ENCODE measurements at regions not wholly inside any gene's neighbourhood (a gene's known extent, or its start where the extent isn't known, plus 50 kb on each side); places are given as distances from the start of the nearest gene placed in this dataset.

GRCh38 chr2:185980944-185981343 is 242.3 kb downstream of the FSIP2 start (continued):
- TF ChIP-seq ZNF639 (CRISPR knock-in tag; conservative IDR thresholded peaks at IDR 0.05 in 1 of 2, IDR thresholded peaks at IDR 0.05 in 1 of 2), result no peak

- Histone ChIP-seq H3K4me2 (ENCODE audit: insufficient read depth, low read length) (no peak overlapping the region), H4K20me1 (replicated peaks; ENCODE audit: control insufficient read depth, insufficient read depth, low read length) (no peaks in the 10 kb centered on the region), H3K27me3 (ENCODE audit: control insufficient read depth in 2 of 2, insufficient read depth in 2 of 2, low read length in 2 of 2) (no peaks in the 10 kb centered on the region), H2AFZ (ENCODE audit: low read depth, low read length) (no peak overlapping the region), H3K36me3 (ENCODE audit: control insufficient read depth, insufficient read depth, low read length) (no peaks in the 10 kb centered on the region), H3K4me3 (no peak overlapping the region), H3K9ac (ENCODE audit: insufficient read depth in 1 of 2, low read depth in 2 of 2, low read length in 2 of 2) (no peak overlapping the region), H3K79me2 (ENCODE audit: control insufficient read depth, insufficient read depth, low read length) (no peaks in the 10 kb centered on the region), H3K27ac (ENCODE audit: extremely low read depth, low read depth, low read length) (no peak overlapping the region), H3K4me1 (replicated peaks in 1 of 2; ENCODE audit: control insufficient read depth in 2 of 2, insufficient read depth in 2 of 2, low read length in 2 of 2) (no peaks in the 10 kb centered on the region), H3K9me1 (ENCODE audit: control insufficient read depth, insufficient read depth, low read length) (no peaks in the 10 kb centered on the region), H3K9me3 (replicated peaks; ENCODE audit: control insufficient read depth, insufficient read depth, low read depth, low read length) (no peaks in the 10 kb centered on the region)
- TF ChIP-seq FOXJ2 (tag; IDR thresholded peaks at IDR 0.05) (no peak), KDM1A (IDR thresholded peaks at IDR 0.05) (no peak), MCM2 (IDR thresholded peaks at IDR 0.05; ENCODE audit: low read depth) (no peak), NFE2L1 (tag; IDR thresholded peaks at IDR 0.05; ENCODE audit: borderline replicate concordance, low read depth) (no peak), MYBL2 (IDR thresholded peaks at IDR 0.05; ENCODE audit: low read depth) (no peak), MYBL2 (CRISPR knock-in tag; IDR thresholded peaks at IDR 0.05; ENCODE audit: borderline replicate concordance) (no peak), HMG20A (CRISPR knock-in tag; conservative IDR thresholded peaks at IDR 0.05) (no peak), NR3C1 (CRISPR knock-in tag; IDR thresholded peaks at IDR 0.05) (no peak), E2F8 (IDR thresholded peaks at IDR 0.05; ENCODE audit: low read depth, partially characterized antibody) (no peak), ZNF449 (CRISPR knock-in tag; IDR thresholded peaks at IDR 0.05) (no peak), SMARCE1 (IDR thresholded peaks at IDR 0.05) (no peak), PHTF2 (CRISPR knock-in tag; IDR thresholded peaks at IDR 0.05) (no peak)
- BruUV-seq (replicated peaks), result no TSS peak
- ChIA-PET CTCF (ENCODE audit: low intra/inter-chr PET ratio) (no interaction called here), POLR2A (no interaction called here)
- FAIRE-seq, result no peak
- intact Hi-C loops (cut with micrococcal nuclease) (no loop called here), in situ Hi-C loops (cut with MboI) (no loop called here)
- DNase-seq (ENCODE audit: extremely low read depth in 1 of 4, low spot score in 3 of 4), result no peak
- WGBS (ENCODE audit: insufficient coverage, low coverage, missing lambda C conversion rate), result 7% methylated on average over 1 of the region's 1 CpG
- ATAC-seq, result no peak
Observed at GRCh38 chr2:185984670-185985069, 246.1 kb downstream of the FSIP2 start.
